Mucosa of rectum (tissue), 2 donors: ENCODE measurements at regions not wholly inside any gene's neighbourhood (a gene's known extent, or its start where the extent isn't known, plus 50 kb on each side); places are given as distances from the start of the nearest gene placed in this dataset.

Experiments used
- H3K27ac ChIP-seq, 2 donors: one replicate each; pipeline ENCODE4 v1.7.0; 2013; ENCODE audit warnings: inconsistent platforms in 2 of 2, low read depth in 2 of 2, low read length in 2 of 2
- H3K27me3 ChIP-seq, 2 donors: one replicate each; pipeline ENCODE4 v1.7.0; 2013; ENCODE audit warnings: low read length in 2 of 2; ENCODE audit not compliant: control insufficient read depth in 2 of 2, insufficient read depth in 2 of 2
- H3K36me3 ChIP-seq, 2 donors: one replicate each; pipeline ENCODE4 v1.7.0; 2013; ENCODE audit warnings: low read length in 2 of 2; ENCODE audit not compliant: control insufficient read depth in 2 of 2, insufficient read depth in 2 of 2
- H3K4me1 ChIP-seq, 2 donors: one replicate each; pipeline ENCODE4 v1.7.0; 2013; ENCODE audit warnings: low read length in 2 of 2, mild to moderate bottlenecking in 1 of 2; ENCODE audit not compliant: control insufficient read depth in 2 of 2, insufficient read depth in 2 of 2
- H3K4me3 ChIP-seq, 2 donors: one replicate each; pipeline ENCODE4 v1.7.0; 2013; ENCODE audit warnings: low read length in 2 of 2
- H3K9ac ChIP-seq, 2 donors: one replicate each; pipeline ENCODE4 v1.7.0; 2013; ENCODE audit warnings: low read length in 2 of 2, low read depth in 1 of 2, mild to moderate bottlenecking in 1 of 2
- H3K9me3 ChIP-seq, 2 donors: one replicate each; pipeline ENCODE4 v1.7.0; 2013; ENCODE audit warnings: low read length in 2 of 2; ENCODE audit not compliant: control insufficient read depth in 2 of 2
- donor health status: healthy.
- donor health status: Normal muscosa, but diverticular disease.

DNA sequence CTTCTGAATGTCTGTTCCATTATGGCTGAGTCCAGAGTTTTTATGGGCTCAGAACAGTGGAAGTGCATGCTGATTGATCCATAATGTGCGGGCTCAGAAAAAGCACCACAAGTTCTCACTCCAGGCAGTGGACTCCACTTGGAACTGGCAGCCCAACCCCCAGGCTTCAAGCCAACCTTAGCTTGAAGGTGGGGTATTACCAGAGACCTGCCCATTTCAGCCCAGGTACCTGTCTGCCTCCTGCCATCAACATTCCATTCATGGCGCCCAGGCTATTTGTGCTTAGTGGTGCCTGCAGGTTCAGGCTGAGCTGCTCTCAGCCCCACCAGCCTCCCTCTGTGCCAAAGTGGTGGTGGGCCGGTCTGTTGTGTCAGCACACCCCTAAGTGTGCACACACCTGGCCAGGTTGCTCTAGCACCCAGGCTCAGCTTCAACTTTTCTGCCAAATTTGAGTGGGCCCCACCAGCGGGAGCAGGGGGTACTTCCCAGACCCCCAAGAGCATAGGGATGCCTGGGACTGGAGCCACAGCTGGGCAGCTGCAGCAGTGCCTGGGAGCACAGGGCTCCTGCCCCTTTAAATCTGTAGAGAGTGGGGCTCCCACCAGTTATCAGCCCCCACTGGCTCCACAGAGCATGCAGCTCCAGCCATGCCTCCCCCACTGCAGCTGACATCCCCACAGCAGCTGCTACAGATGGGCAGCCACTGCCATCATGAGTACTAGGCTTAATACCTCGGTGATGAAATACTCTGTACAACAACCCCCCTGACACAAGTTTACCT lies 1025.3 kb downstream of the PCDH19 start:
- Histone ChIP-seq H3K9me3 (peaks cover 0 to 5% of the 10 kb centered on the region in 2 donors), H3K9ac (no peak overlapping the region), H3K4me3 (no peak overlapping the region), H3K27ac (no peak overlapping the region), H3K27me3 (no peaks in the 10 kb centered on the region), H3K4me1 (no peaks in the 10 kb centered on the region), H3K36me3 (no peaks in the 10 kb centered on the region)

DNA sequence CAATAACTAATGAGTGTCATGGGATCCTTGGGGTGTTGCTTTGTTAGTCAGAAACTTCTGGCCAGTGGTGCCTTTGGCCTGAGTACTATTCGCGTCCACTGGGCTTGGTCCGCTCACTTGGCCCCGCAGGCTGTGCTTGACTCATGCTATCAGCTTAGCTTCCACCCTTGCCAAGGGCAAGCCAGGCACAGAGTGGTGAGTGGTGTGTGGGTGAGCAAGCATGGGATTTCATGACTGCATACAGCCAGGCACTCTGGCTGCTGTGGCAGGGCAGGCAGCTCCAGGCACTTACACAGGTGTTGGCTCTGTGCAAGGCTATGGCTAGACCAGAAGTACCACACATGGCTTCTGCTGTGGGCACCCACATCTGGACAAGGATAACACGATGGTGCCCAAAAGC lies 1026.3 kb downstream of the PCDH19 start:
- H3K4me3 ChIP-seq, result no peak overlapping the region
- no peaks in the 10 kb centered on the region for H3K4me1 ChIP-seq
- H3K36me3 ChIP-seq, result no peaks in the 10 kb centered on the region
- peaks cover 0 to 5% of the 10 kb centered on the region in 2 donors for H3K9me3 ChIP-seq
- H3K27me3 ChIP-seq, result no peaks in the 10 kb centered on the region
- no peak overlapping the region for H3K9ac ChIP-seq
- H3K27ac ChIP-seq, result no peak overlapping the region

DNA sequence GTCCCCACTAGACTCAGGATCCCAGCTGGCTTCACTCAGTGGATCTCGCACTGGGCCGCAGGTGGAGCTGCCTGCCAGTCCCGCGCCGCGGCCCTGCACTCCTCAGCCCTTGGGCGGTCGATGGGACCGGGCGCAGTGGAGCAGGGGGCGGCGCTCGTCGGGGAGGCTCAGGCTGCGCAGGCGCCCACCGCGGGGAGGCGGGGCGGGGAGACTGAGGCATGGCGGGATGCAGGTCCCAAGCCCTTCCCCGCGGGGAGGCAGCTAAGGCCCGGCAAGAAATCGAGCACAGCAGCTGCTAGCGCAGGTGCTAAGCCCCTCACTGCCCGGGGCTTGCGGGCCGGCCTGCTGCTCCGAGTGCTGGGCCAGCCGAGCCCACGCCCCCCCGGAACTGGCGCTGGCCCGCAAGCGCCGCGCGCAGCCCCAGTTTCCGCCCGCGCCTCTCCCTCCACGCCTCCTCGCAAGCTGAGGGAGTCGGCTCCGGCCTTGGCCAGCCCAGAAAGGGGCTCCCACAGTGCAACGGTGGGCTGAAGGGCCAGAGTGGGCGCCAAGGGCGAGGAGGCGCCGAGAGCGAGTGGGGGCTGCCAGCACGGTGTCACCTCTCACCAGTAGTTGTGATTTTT lies 1038.0 kb downstream of the PCDH19 start:
- H3K4me1 ChIP-seq, result no peaks in the 10 kb centered on the region
- no peaks in the 10 kb centered on the region for H3K9me3 ChIP-seq
- no peak overlapping the region for H3K4me3 ChIP-seq
- H3K27me3 ChIP-seq, result no peaks in the 10 kb centered on the region
- H3K27ac ChIP-seq, result no peak overlapping the region
- H3K36me3 ChIP-seq, result no peaks in the 10 kb centered on the region
- H3K9ac ChIP-seq, result no peak overlapping the region

DNA sequence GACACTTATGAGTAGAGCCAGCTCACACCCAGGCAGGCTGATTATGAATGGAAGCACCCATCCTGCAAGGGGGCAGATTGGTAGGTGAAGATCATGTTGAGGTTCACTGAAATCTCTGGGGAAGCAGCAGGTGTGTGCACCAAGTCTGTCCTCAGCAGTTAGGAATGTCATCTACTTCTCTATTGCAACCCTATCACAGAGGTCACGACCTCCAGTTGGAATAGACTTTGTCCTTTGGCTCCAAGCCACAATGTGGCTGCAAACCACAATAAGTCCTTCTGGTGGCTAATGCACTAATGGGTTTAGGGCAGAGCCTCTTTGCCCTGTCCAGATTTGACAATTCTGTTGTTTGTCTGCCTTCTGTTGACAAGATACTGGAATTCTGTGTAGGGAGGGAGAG lies 1056.7 kb downstream of the PCDH19 start:
- no peaks in the 10 kb centered on the region for H3K36me3 ChIP-seq
- no peak overlapping the region for H3K4me3 ChIP-seq
- H3K9ac ChIP-seq, result no peak overlapping the region
- H3K27me3 ChIP-seq, result peaks cover 0 to 2% of the 10 kb centered on the region in 2 donors
- H3K27ac ChIP-seq, result no peak overlapping the region
- H3K9me3 ChIP-seq, result no peaks in the 10 kb centered on the region
- H3K4me1 ChIP-seq, result no peaks in the 10 kb centered on the region

- no peak overlapping the region for H3K27ac ChIP-seq
- H3K27me3 ChIP-seq, result peaks cover 0 to under 1% of the 10 kb centered on the region in 2 donors
- H3K36me3 ChIP-seq, result no peaks in the 10 kb centered on the region
- H3K9me3 ChIP-seq, result no peaks in the 10 kb centered on the region
- no peak overlapping the region for H3K4me3 ChIP-seq
- H3K9ac ChIP-seq, result no peak overlapping the region
- H3K4me1 ChIP-seq, result no peaks in the 10 kb centered on the region
These were observed 1061.8 kb downstream of the PCDH19 start for GRCh38 chrX:99348256-99348655.

GRCh38 chrX:99308302-99308701 lies 1101.8 kb downstream of the PCDH19 start:
- Histone ChIP-seq H3K4me3 (no peak overlapping the region), H3K9ac (no peak overlapping the region), H3K4me1 (no peaks in the 10 kb centered on the region), H3K9me3 (no peaks in the 10 kb centered on the region), H3K27me3 (no peaks in the 10 kb centered on the region), H3K27ac (no peak overlapping the region), H3K36me3 (no peaks in the 10 kb centered on the region)

DNA sequence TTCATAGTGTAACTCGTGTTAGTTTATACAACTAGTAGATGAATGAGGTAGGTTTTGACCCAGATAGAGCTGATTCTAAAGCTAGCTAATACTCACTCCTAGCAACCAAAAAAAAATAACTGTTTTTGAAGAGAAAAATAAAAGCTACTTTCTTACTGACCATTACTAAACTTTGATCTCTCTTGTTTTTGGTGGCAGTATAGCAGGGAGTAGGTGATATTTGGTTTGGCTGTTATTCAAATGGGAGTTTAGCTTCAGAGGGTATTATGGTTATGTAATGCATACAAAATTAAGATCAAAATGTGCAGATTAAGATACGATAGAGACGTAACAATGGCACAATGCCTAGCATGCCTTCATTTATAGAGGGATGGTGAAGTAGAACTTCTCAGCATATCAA lies 1104.5 kb downstream of the PCDH19 start:
- Histone ChIP-seq H3K4me3 (no peak overlapping the region), H3K9ac (no peak overlapping the region), H3K27me3 (no peaks in the 10 kb centered on the region), H3K9me3 (no peaks in the 10 kb centered on the region), H3K4me1 (no peaks in the 10 kb centered on the region), H3K27ac (no peak overlapping the region), H3K36me3 (no peaks in the 10 kb centered on the region)

DNA sequence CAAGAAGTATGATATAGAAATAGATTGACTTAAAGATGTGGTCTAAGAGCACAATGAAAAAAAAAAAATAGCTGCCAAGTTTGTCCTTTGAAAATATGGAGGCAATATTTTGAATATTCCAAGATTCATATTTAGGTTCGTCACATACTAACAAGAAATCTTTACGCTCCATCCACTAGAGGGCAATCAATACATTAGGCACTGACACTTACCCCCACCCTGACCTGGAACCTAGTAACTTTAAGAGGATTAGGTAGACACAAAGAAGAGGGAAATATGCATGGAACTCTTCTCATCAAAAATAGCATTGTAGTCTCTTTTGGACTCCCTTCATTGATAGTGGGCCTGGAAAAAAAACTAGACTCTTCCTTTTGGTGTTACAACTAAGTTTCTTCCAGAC lies 1108.1 kb downstream of the PCDH19 start:
- H3K4me1 ChIP-seq, result no peaks in the 10 kb centered on the region
- H3K27ac ChIP-seq, result no peak overlapping the region
- no peaks in the 10 kb centered on the region for H3K36me3 ChIP-seq
- no peak overlapping the region for H3K4me3 ChIP-seq
- no peaks in the 10 kb centered on the region for H3K27me3 ChIP-seq
- no peaks in the 10 kb centered on the region for H3K9me3 ChIP-seq
- no peak overlapping the region for H3K9ac ChIP-seq

DNA sequence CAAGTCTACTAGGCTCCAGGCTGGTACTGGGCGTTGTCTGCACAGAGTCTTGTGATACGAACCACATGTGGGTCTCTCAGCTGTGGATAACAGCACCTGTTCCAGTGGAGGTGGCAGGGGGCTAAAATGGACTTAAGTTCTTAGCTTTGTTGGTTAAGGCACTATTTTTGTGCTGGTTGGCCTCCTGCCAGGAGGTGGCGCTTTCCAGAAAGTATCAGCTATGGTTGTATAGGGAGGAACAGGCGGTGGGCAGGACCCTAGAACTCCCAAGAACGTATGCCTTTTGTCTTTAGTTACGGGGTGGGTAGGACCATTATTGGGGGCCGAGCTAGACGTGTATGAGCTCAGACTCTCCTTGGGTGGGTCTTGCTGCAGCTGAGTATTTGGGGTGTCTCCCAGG lies 1138.4 kb downstream of the PCDH19 start:
- H3K9ac ChIP-seq, result no peak overlapping the region
- H3K4me1 ChIP-seq, result no peaks in the 10 kb centered on the region
- no peaks in the 10 kb centered on the region for H3K36me3 ChIP-seq
- no peaks in the 10 kb centered on the region for H3K27me3 ChIP-seq
- no peak overlapping the region for H3K27ac ChIP-seq
- no peak overlapping the region for H3K4me3 ChIP-seq
- no peaks in the 10 kb centered on the region for H3K9me3 ChIP-seq

- Histone ChIP-seq H3K4me3 (no peak overlapping the region), H3K9me3 (no peaks in the 10 kb centered on the region), H3K9ac (no peak overlapping the region), H3K27me3 (no peaks in the 10 kb centered on the region), H3K4me1 (no peaks in the 10 kb centered on the region), H3K36me3 (no peaks in the 10 kb centered on the region), H3K27ac (no peak overlapping the region)
These were observed 1143.8 kb downstream of the PCDH19 start for GRCh38 chrX:99266255-99266654.
